ENCODE measurements at regions not wholly inside any gene's neighbourhood (a gene's known extent, or its start where the extent isn't known, plus 50 kb on each side); places are given as distances from the start of the nearest gene placed in this dataset.

- no peak for TF ChIP-seq CTCF (IDR thresholded peaks at IDR 0.05; ENCODE audit: borderline replicate concordance, extremely low read depth, low read length, poor library complexity, severe bottlenecking)
- TF ChIP-seq EZH2 (IDR thresholded peaks at IDR 0.05; ENCODE audit: borderline replicate concordance, low read depth, low read length, severe bottlenecking), result no peak
Observed at GRCh38 chr1:99152132-99152531, 112.2 kb upstream of the PLPPR4 start.
